ENCODE measurements at regions not wholly inside any gene's neighbourhood (a gene's known extent, or its start where the extent isn't known, plus 50 kb on each side); places are given as distances from the start of the nearest gene placed in this dataset.
"Not testable (repeated sequence)": the region's sequence is repeated elsewhere in the genome, so short reads cannot be mapped to it uniquely, and the experiment has no call there.

DNA sequence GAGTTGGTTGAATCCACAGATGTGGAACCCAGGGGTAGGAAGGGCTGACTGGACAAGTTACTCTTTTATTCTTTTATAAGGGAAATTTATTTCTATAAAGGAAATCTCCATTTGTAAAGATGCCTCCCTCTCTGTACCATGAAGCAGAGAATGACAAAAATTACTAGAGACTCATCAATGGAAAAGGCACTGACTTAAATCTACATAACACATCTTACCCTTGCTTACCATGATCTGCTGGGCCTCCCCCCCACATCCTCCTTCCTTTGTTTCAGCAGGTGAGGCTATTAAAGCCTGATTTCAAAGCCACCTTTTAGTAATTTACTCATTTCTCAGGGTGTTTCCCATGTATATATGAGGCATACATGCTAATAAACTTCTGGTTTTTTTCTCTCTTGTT lies 130.2 kb upstream of the HDDC2 start:
- H3K27me3 ChIP-seq (ENCODE audit: insufficient read depth, low read length): no peaks in the 10 kb centered on the region
- H3K27ac ChIP-seq (ENCODE audit: low read depth, low read length): peak overlapping the region; percentile 69
- no peak overlapping the region; the same call in 1 of the 2 replicates for H3K4me3 ChIP-seq (ENCODE audit: low read length)
- no peaks in the 10 kb centered on the region for H3K36me3 ChIP-seq (ENCODE audit: insufficient read depth, low read length)
- H3K9me3 ChIP-seq (ENCODE audit: insufficient read depth, low read depth, low read length): no peaks in the 10 kb centered on the region
- H3K4me1 ChIP-seq (ENCODE audit: insufficient read depth, low read length): peaks cover 38% of the 10 kb centered on the region
- no peak overlapping the region for H3K9ac ChIP-seq (ENCODE audit: low read depth, low read length)

DNA sequence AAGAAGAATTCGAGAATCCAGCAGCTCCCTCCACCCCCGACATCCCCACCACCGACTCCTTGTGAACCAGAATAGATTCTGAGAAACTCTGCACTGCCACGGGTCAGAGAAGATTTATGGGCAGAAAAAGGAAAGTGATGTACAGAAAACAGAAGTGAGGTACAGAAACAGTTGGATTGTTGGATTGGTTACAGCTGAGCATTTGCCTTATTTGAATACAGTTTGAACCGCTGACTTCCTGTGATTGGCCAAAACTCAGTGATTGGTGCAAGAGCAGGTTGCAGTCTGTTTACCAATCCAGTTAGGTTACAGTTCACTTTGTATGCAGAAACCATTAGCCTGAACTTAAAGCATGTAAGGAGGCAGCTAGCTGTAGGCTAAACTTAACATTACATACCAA lies 131.2 kb upstream of the HDDC2 start:
- WGBS: 87% methylated on average over 3 of the region's 5 CpGs
- H3K4me1 ChIP-seq (ENCODE audit: insufficient read depth, low read length): peaks cover 38% of the 10 kb centered on the region
- no peaks in the 10 kb centered on the region for H3K27me3 ChIP-seq (ENCODE audit: insufficient read depth, low read length)
- no peaks in the 10 kb centered on the region for H3K36me3 ChIP-seq (ENCODE audit: insufficient read depth, low read length)
- H3K4me3 ChIP-seq (ENCODE audit: low read length): no peak overlapping the region
- H3K9me3 ChIP-seq (ENCODE audit: insufficient read depth, low read depth, low read length): no peaks in the 10 kb centered on the region
- no peak overlapping the region for H3K9ac ChIP-seq (ENCODE audit: low read depth, low read length)
- H3K27ac ChIP-seq (ENCODE audit: low read depth, low read length): no peak overlapping the region

DNA sequence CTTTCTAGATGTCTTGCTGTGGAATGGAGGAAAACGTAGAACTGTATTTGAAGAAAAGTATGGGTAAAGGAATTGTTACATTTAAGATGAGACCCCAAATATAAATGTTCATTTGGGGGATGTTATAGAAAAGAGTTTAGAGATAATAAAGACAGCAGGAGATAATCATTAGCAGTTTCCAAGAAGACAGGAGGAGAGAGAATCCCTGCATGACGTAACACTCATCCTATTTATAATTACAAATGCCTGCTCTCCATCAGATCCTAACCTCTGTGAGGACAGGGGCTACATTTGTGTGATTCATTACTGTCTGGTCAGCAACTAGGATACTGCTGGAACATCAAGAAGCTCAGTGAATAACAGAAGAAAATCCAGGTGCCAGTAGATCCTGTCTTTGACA lies 133.0 kb upstream of the HDDC2 start:
- Histone ChIP-seq H3K4me3 (ENCODE audit: low read length) (no peak overlapping the region), H3K36me3 (ENCODE audit: insufficient read depth, low read length) (no peaks in the 10 kb centered on the region), H3K9ac (ENCODE audit: low read depth, low read length) (no peak overlapping the region), H3K9me3 (ENCODE audit: insufficient read depth, low read depth, low read length) (no peaks in the 10 kb centered on the region), H3K4me1 (ENCODE audit: insufficient read depth, low read length) (peaks cover 37% of the 10 kb centered on the region), H3K27me3 (ENCODE audit: insufficient read depth, low read length) (no peaks in the 10 kb centered on the region), H3K27ac (ENCODE audit: low read depth, low read length) (no peak overlapping the region)
- 90% methylated on average over 2 of the region's 2 CpGs for WGBS

DNA sequence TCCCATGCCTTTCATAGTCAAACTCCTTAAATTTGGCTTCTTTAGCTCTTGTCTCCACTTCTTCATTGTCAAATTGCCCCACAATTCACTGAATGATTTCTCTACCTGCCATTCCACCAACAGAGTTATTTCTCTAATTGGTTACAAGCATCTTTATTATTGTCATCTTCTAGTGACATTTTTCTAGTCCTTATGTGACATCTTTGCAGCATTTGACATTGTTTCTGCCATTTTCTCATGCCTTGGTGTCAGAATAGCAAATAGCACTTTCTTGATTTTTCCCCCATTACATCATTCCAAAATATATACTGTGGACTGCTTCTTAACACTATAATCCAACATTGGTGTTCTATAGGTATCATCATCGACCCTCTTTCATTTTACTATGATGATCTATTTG lies 137.7 kb upstream of the HDDC2 start:
- Histone ChIP-seq H3K4me1 (ENCODE audit: insufficient read depth, low read length) (no peaks in the 10 kb centered on the region), H3K36me3 (ENCODE audit: insufficient read depth, low read length) (no peaks in the 10 kb centered on the region), H3K9me3 (ENCODE audit: insufficient read depth, low read depth, low read length) (no peaks in the 10 kb centered on the region), H3K27me3 (ENCODE audit: insufficient read depth, low read length) (no peaks in the 10 kb centered on the region), H3K4me3 (ENCODE audit: low read length) (no peak overlapping the region), H3K27ac (ENCODE audit: low read depth, low read length) (no peak overlapping the region), H3K9ac (ENCODE audit: low read depth, low read length) (no peak overlapping the region)
- 100% methylated on average over 1 of the region's 1 CpG for WGBS

DNA sequence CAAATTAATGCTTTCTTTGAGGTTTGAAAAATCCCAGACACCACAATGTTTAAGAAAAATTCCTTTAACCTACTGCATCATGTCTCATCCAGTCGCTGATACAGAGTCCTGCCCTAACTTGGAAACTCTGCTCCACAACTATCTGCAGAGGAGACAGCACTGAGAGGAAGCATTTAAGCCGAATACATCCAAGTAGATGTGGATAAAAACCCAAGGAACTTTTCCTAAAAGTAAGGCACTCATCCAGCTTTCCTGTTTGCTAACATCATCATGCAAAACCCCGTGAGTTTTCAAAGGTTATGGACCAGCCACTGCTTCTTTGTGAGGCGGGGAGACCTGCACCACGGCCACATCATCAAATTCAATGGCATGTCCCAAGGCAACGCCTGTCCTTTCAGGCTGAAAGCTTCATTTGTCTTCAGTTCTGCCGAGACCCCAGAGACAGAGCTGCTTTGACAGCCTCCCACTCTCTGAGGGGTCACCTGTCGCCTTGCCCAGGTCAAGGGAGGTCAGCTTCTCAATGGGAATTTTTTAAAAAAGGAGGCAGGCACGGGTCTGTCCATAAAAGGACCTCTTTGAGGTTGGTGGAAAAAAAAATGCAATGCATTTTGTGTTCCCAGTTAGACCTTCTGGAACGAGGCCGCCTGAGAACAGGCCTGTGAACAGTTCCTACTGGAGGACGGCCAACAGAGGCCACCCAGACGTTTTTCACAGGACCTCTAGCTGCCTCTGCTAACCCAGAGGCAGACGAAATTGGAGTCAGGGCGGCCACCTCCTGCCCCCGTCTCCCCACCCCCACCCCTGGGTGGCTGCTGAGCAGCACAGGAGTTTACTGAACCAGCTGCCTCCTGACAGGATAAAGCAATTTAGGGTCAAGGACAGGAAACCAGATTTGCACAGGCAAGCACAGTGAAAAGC lies 142.5 kb upstream of the HDDC2 start:
- 82% methylated on average over 16 of the region's 16 CpGs for WGBS
- Histone ChIP-seq H3K36me3 (ENCODE audit: insufficient read depth, low read length) (no peaks in the 10 kb centered on the region), H3K4me1 (ENCODE audit: insufficient read depth, low read length) (no peaks in the 10 kb centered on the region; the same call in 1 of the 2 replicates), H3K4me3 (ENCODE audit: low read length) (no peak overlapping the region), H3K27ac (ENCODE audit: low read depth, low read length) (no peak overlapping the region), H3K9ac (ENCODE audit: low read depth, low read length) (no peak overlapping the region), H3K27me3 (ENCODE audit: insufficient read depth, low read length) (no peaks in the 10 kb centered on the region), H3K9me3 (ENCODE audit: insufficient read depth, low read depth, low read length) (0 out of 2 replicates have a peak, but pooled peaks cover 9% of the 10 kb centered on the region)

DNA sequence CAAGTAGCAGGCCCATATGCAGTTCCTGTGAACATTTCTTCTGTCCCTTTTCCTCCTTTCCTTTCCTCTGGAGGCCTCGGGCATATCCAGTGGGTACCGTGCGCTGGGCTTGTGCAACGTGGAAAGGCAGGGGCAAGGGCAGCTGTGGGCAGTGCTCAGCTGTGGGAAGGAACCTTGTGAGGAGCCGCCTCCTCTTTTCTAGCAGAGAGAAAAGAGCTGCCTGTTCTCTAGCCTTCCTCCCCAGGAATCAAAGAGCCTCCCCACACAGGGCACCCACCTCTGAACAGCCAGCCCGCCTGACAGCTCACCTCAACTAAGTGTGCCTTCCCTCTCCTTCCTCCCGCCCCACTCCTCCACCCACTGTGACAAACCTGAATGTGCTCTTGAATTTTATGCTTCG lies 143.3 kb upstream of the HDDC2 start:
- Histone ChIP-seq H3K9ac (ENCODE audit: low read depth, low read length) (no peak overlapping the region), H3K36me3 (ENCODE audit: insufficient read depth, low read length) (no peaks in the 10 kb centered on the region), H3K4me1 (ENCODE audit: insufficient read depth, low read length) (no peaks in the 10 kb centered on the region; the same call in 1 of the 2 replicates), H3K9me3 (ENCODE audit: insufficient read depth, low read depth, low read length) (0 out of 2 replicates have a peak, but pooled peaks cover 15% of the 10 kb centered on the region), H3K4me3 (ENCODE audit: low read length) (no peak overlapping the region), H3K27ac (ENCODE audit: low read depth, low read length) (no peak overlapping the region), H3K27me3 (ENCODE audit: insufficient read depth, low read length) (no peaks in the 10 kb centered on the region)
- 93% methylated on average over 8 of the region's 8 CpGs for WGBS

DNA sequence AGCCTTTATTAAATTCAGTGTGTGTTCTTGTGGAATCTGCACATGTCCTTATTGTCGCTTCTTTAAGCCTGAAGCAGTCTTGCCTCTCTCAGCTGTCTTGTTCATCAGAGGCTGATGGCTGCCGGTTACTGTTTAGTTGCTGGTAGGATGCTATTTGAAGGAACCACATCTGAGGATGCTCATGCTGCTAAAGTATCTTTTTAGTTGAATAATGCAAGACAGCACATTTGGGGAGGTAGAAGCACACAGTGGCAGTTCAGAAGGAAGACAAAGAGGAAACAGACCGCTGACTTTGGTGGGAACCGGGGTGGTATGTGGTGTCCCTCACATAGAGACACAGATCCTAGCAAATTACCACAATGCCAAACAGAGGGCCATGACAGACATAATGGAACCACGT lies 144.2 kb upstream of the HDDC2 start:
- no peak overlapping the region for H3K9ac ChIP-seq (ENCODE audit: low read depth, low read length)
- no peaks in the 10 kb centered on the region for H3K27me3 ChIP-seq (ENCODE audit: insufficient read depth, low read length)

DNA sequence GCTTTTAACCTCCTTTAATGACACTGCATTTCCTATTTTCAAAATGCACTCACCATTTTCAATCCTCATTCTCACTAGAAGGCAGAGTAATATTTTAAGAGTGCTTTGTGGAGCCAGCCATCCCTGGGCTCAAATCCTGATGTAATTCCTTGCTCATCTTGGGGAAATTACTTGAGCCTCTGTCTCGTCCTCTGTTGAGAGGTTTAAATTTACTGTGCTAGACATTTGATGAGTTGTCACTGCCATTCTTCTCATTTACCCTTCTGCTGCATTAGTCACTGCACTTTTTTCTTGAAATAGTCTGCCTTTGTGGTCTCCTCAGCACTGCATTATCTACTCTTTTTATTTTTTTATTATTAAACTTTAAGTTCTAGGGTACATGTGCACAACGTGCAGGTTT lies 150.0 kb upstream of the HDDC2 start:
- peaks cover 45% of the 10 kb centered on the region for H3K9me3 ChIP-seq (ENCODE audit: insufficient read depth, low read depth, low read length)
- no peak overlapping the region for H3K27ac ChIP-seq (ENCODE audit: low read depth, low read length)
- H3K4me1 ChIP-seq (ENCODE audit: insufficient read depth, low read length): no peaks in the 10 kb centered on the region
- H3K27me3 ChIP-seq (ENCODE audit: insufficient read depth, low read length): no peaks in the 10 kb centered on the region
- no peak overlapping the region for H3K4me3 ChIP-seq (ENCODE audit: low read length)
- no peak overlapping the region for H3K9ac ChIP-seq (ENCODE audit: low read depth, low read length)
- H3K36me3 ChIP-seq (ENCODE audit: insufficient read depth, low read length): no peaks in the 10 kb centered on the region
- WGBS: 45% methylated on average over 2 of the region's 2 CpGs

More for the DNA sequence above, 144.2 kb upstream of the HDDC2 start:
- Histone ChIP-seq H3K4me1 (ENCODE audit: insufficient read depth, low read length) (no peaks in the 10 kb centered on the region; the same call in 1 of the 2 replicates), H3K36me3 (ENCODE audit: insufficient read depth, low read length) (no peaks in the 10 kb centered on the region), H3K27ac (ENCODE audit: low read depth, low read length) (no peak overlapping the region), H3K4me3 (ENCODE audit: low read length) (no peak overlapping the region), H3K9me3 (ENCODE audit: insufficient read depth, low read depth, low read length) (0 out of 2 replicates have a peak, but pooled peaks cover 15% of the 10 kb centered on the region)
- 94% methylated on average over 5 of the region's 5 CpGs for WGBS

DNA sequence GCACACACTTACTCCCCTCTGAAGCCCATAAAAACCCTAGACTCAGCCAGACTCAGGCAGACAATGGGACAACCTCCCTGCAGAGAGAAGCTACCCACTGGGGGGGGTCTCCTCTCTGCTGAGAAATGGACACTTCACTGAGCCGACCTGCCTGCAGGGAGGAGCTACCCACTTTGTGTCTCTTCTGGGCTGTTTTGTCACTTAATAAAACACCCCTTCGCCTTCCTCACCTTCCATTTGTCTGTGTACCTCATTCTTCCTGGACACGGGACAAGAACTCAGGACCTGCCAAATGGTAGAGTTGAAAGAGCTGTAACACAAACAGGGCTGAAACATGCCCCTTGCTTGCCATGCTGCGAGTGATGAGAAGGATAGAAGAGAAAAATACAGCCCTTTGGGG lies 151.7 kb upstream of the HDDC2 start:
- WGBS: 71% methylated on average over 4 of the region's 4 CpGs

DNA sequence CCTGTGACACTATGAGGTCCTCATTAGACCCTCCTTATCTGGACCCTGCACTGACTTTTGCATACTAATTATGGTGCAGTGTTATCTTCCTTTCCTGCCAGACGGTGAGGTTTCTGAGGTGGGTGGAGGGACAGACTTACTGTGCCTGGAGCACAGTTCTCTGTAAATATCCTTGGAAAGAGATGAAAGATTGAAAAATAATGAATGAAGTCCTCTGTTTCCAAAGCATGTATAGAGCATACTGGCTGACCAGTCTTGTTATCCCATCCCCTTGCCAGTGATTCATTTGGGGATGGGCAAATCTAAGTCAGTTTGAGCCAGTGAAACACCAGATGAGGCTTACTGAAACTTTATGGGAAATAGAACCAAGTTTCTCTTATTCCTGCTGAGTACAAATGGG lies 152.6 kb upstream of the HDDC2 start:
- WGBS: 94% methylated on average over 1 of the region's 1 CpG
- H3K27ac ChIP-seq (ENCODE audit: low read depth, low read length): no peak overlapping the region
- no peaks in the 10 kb centered on the region for H3K36me3 ChIP-seq (ENCODE audit: insufficient read depth, low read length)
- H3K9ac ChIP-seq (ENCODE audit: low read depth, low read length): no peak overlapping the region
- H3K27me3 ChIP-seq (ENCODE audit: insufficient read depth, low read length): no peaks in the 10 kb centered on the region
- no peaks in the 10 kb centered on the region for H3K4me1 ChIP-seq (ENCODE audit: insufficient read depth, low read length)
- peaks cover 52% of the 10 kb centered on the region for H3K9me3 ChIP-seq (ENCODE audit: insufficient read depth, low read depth, low read length)
- H3K4me3 ChIP-seq (ENCODE audit: low read length): no peak overlapping the region

More for the DNA sequence above, 151.7 kb upstream of the HDDC2 start:
- Histone ChIP-seq H3K4me3 (ENCODE audit: low read length) (peak overlapping the region; percentile 16; the same call in 1 of the 2 replicates), H3K4me1 (ENCODE audit: insufficient read depth, low read length) (no peaks in the 10 kb centered on the region), H3K9me3 (ENCODE audit: insufficient read depth, low read depth, low read length) (peaks cover 55% of the 10 kb centered on the region), H3K27ac (ENCODE audit: low read depth, low read length) (no peak overlapping the region), H3K36me3 (ENCODE audit: insufficient read depth, low read length) (no peaks in the 10 kb centered on the region), H3K9ac (ENCODE audit: low read depth, low read length) (no peak overlapping the region), H3K27me3 (ENCODE audit: insufficient read depth, low read length) (no peaks in the 10 kb centered on the region)

DNA sequence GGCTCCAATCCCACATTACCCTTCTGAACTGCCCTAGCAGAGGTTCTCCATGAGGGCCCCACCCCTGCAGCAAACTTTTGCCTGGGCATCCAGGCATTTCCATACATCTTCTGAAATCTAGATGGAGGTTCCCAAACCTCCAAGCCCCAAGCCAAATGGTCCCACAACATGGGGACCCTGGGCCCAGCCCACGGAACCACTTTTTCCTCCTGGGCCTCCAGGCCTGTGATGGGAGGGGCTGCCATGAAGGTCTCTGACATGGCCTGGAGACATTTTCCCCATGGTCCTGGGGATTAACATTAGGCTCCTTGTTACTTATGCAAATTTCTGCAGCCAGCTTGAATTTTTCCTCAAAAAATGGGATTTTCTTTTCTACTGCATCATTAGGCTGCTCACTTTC lies 156.7 kb upstream of the HDDC2 start:
- 92% methylated on average over 1 of the region's 1 CpG for WGBS
- H3K4me3 ChIP-seq (ENCODE audit: low read length); H3K27ac ChIP-seq (ENCODE audit: low read depth, low read length); H3K9ac ChIP-seq (ENCODE audit: low read depth, low read length); H3K27me3 ChIP-seq (ENCODE audit: insufficient read depth, low read length); H3K36me3 ChIP-seq (ENCODE audit: insufficient read depth, low read length); H3K4me1 ChIP-seq (ENCODE audit: insufficient read depth, low read length): not testable (repeated sequence)
- peaks cover 35% of the 10 kb centered on the region for H3K9me3 ChIP-seq (ENCODE audit: insufficient read depth, low read depth, low read length)
